ENCODE measurements at regions not wholly inside any gene's neighbourhood (a gene's known extent, or its start where the extent isn't known, plus 50 kb on each side); places are given as distances from the start of the nearest gene placed in this dataset.

GRCh38 chr5:33375900-33376299, 64.9 kb upstream of the TARS1 start:
- TF ChIP-seq POLR2A (IDR thresholded peaks at IDR 0.05), result no peak
- TF ChIP-seq CTCF (IDR thresholded peaks at IDR 0.05), result no peak
- TF ChIP-seq POLR2AphosphoS5 (IDR thresholded peaks at IDR 0.05), result no peak

Data from stomach (tissue), 4 donors.